Osteoblast (primary cell): ENCODE measurements at regions not wholly inside any gene's neighbourhood (a gene's known extent, or its start where the extent isn't known, plus 50 kb on each side); places are given as distances from the start of the nearest gene placed in this dataset.

Source experiments
- DNase-seq: peaks from one replicate; pipeline ENCODE4 v3.0.0; 2011; ENCODE audit warnings: low spot score, mixed read lengths; ENCODE audit not compliant: insufficient read length; ENCODE audit errors: missing footprints
- H2AFZ ChIP-seq: 2 replicates; pipeline ENCODE4 v1.6.0; 2011; ENCODE audit warnings: mild to moderate bottlenecking, low read length
- H3K27ac ChIP-seq: 2 replicates; pipeline ENCODE4 v1.5.1; 2011; ENCODE audit warnings: mild to moderate bottlenecking, low read depth, low read length, moderate library complexity
- H3K27me3 ChIP-seq: 2 replicates; pipeline ENCODE4 v1.6.0; 2012; ENCODE audit warnings: mild to moderate bottlenecking, control low read depth, inconsistent platforms, low read length, moderate library complexity; ENCODE audit not compliant: insufficient read depth
- H3K36me3 ChIP-seq: 2 replicates; pipeline ENCODE4 v1.5.1; 2011; ENCODE audit warnings: mild to moderate bottlenecking, low read length, control low read depth, moderate library complexity; ENCODE audit not compliant: insufficient read depth
- H3K4me1 ChIP-seq: 2 replicates; pipeline ENCODE4 v1.5.1; 2011; ENCODE audit warnings: mild to moderate bottlenecking, low read length, control low read depth, moderate library complexity; ENCODE audit not compliant: insufficient read depth
- H3K4me2 ChIP-seq: 2 replicates; pipeline ENCODE4 v1.6.0; 2011; ENCODE audit warnings: mild to moderate bottlenecking, low read length; ENCODE audit not compliant: insufficient read depth
- H3K4me3 ChIP-seq: fragments of 200-600 bp; sonication (generic); 3 replicates; pipeline ENCODE4 v1.5.1; 2012; ENCODE audit warnings: mild to moderate bottlenecking, low read length, inconsistent platforms; ENCODE audit not compliant: insufficient read depth
- H3K79me2 ChIP-seq: 2 replicates; pipeline ENCODE4 v1.6.0; 2012; ENCODE audit warnings: mild to moderate bottlenecking, low read length, control low read depth, inconsistent platforms; ENCODE audit not compliant: insufficient read depth
- H3K9me3 ChIP-seq: 2 replicates; pipeline ENCODE4 v1.5.1; 2011; ENCODE audit warnings: low read depth, low read length, control low read depth
- H4K20me1 ChIP-seq: 2 replicates; pipeline ENCODE4 v1.6.0; 2012; ENCODE audit warnings: mild to moderate bottlenecking, low read length, control low read depth; ENCODE audit not compliant: insufficient read depth
- TF ChIP-seq, protein P1 (sequence below): IDR thresholded peaks from 2 replicates; pipeline ENCODE4 v1.5.1; 2011; ENCODE audit warnings: mild to moderate bottlenecking, low read depth, low read length, moderate library complexity; ENCODE audit errors: extremely low read depth

DNA sequence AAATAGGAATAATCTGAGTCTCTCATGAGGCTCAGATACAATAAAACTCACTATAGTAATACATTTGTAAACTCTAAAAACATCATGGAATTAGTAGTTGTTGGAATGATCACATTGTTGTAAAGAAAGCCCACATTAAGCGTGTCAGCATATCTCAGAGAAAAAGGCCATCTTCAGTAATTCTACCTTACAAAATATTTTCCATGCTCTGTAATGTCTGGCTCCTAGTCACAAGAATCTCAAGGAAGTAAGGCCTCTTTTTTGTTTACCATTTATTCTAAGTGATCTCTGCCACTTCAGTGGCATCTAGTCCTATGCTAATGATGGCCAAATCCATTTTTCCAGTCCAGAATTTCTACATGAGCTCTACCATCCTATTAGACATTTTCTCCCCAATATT is 240.2 kb upstream of the ZNF717 start:
- Histone ChIP-seq H3K79me2 (no peaks in the 10 kb centered on the region), H3K27me3 (no peaks in the 10 kb centered on the region), H4K20me1 (no peaks in the 10 kb centered on the region), H3K27ac (no peak overlapping the region), H3K4me2 (no peak overlapping the region), H3K4me1 (no peaks in the 10 kb centered on the region), H3K36me3 (no peaks in the 10 kb centered on the region), H3K4me3 (no peak overlapping the region), H2AFZ (no peak overlapping the region), H3K9me3 (no peaks in the 10 kb centered on the region)
- no peak for DNase-seq
- TF ChIP-seq, protein P1, sequence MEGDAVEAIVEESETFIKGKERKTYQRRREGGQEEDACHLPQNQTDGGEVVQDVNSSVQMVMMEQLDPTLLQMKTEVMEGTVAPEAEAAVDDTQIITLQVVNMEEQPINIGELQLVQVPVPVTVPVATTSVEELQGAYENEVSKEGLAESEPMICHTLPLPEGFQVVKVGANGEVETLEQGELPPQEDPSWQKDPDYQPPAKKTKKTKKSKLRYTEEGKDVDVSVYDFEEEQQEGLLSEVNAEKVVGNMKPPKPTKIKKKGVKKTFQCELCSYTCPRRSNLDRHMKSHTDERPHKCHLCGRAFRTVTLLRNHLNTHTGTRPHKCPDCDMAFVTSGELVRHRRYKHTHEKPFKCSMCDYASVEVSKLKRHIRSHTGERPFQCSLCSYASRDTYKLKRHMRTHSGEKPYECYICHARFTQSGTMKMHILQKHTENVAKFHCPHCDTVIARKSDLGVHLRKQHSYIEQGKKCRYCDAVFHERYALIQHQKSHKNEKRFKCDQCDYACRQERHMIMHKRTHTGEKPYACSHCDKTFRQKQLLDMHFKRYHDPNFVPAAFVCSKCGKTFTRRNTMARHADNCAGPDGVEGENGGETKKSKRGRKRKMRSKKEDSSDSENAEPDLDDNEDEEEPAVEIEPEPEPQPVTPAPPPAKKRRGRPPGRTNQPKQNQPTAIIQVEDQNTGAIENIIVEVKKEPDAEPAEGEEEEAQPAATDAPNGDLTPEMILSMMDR: no peak

DNA sequence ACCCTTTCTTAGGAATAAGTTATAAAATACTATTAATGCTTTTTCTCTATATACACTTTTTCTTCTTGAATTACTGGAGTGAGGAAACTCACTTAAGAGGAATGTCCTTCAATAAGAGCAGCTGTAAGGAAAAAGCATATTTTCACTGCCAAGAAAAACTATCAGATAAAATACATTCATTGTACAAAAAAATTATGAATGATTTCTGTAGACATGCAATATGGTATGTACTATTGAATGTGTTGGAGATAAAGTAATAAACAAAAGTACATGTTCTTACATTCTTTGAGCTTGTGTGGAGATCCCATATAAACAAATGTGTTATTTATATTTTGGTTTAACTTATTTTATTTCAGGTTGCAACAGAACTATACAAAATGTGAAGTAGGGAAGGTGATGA is 241.0 kb upstream of the ZNF717 start:
- DNase-seq: no peak
- no peak overlapping the region for H3K4me2 ChIP-seq
- no peak overlapping the region for H2AFZ ChIP-seq
- H3K27ac ChIP-seq: no peak overlapping the region
- H3K9me3 ChIP-seq: no peaks in the 10 kb centered on the region
- H3K79me2 ChIP-seq: no peaks in the 10 kb centered on the region
- H3K4me3 ChIP-seq: no peak overlapping the region
- no peaks in the 10 kb centered on the region for H4K20me1 ChIP-seq
- no peaks in the 10 kb centered on the region for H3K27me3 ChIP-seq
- H3K4me1 ChIP-seq: no peaks in the 10 kb centered on the region
- H3K36me3 ChIP-seq: no peaks in the 10 kb centered on the region
- TF ChIP-seq, protein P1: no peak

DNA sequence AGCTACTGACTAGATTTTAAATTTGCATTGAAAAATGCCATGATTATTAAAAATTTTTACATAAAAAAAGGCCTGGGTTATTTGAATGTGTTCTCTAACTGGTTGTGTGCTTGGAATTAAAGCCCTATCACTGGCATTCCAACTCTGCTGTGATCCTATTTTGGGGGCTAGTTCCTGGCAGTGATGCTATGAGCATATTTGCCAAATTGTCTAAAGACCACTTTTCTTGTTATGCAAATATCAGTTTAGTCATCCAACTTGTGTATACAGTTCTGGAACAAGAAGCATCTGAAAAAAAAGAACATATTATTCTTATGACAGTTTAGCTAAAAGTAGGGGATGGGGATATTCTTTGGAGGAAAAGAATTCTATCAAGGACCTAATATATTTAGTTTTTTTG is 243.4 kb upstream of the ZNF717 start:
- TF ChIP-seq, protein P1: no peak
- Histone ChIP-seq H3K36me3 (no peaks in the 10 kb centered on the region), H3K4me2 (no peak overlapping the region), H3K27ac (no peak overlapping the region), H4K20me1 (no peaks in the 10 kb centered on the region), H3K4me1 (no peaks in the 10 kb centered on the region), H2AFZ (no peak overlapping the region), H3K4me3 (no peak overlapping the region), H3K9me3 (no peaks in the 10 kb centered on the region), H3K79me2 (no peaks in the 10 kb centered on the region), H3K27me3 (no peaks in the 10 kb centered on the region)
- no peak for DNase-seq

DNA sequence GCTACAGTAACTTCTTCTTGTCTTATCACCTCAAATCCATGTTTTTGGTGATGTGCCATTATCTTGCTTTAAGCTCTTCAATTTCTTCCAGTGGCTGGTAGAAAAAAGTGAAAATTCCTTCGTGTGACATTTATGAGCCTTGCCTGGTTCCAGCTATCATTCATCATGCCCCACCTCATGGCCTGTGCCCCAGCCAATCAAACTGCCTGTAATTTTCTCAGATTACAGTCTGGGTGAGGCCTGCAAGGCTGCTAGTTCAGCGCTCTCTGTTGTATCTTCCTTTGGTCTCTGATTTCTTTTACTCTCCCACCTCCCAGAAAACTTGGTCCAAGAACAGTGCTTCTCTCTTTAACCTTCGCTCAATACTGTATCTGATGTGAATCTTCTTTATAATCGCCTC is 249.3 kb upstream of the ZNF717 start:
- Histone ChIP-seq H3K4me2 (no peak overlapping the region), H2AFZ (no peak overlapping the region), H3K27ac (no peak overlapping the region), H3K36me3 (no peaks in the 10 kb centered on the region), H4K20me1 (no peaks in the 10 kb centered on the region), H3K9me3 (no peaks in the 10 kb centered on the region), H3K4me1 (no peaks in the 10 kb centered on the region), H3K79me2 (no peaks in the 10 kb centered on the region), H3K27me3 (no peaks in the 10 kb centered on the region), H3K4me3 (no peak overlapping the region)
- peak; percentile 31 for DNase-seq
- TF ChIP-seq, protein P1: no peak
